HG03342 (cell line): ENCODE measurements at regions not wholly inside any gene's neighbourhood (a gene's known extent, or its start where the extent isn't known, plus 50 kb on each side); places are given as distances from the start of the nearest gene placed in this dataset.
"Not testable (repeated sequence)": the region's sequence is repeated elsewhere in the genome, so short reads cannot be mapped to it uniquely, and the experiment has no call there.

Experiments used
- ATAC-seq: cut with Tn5 transposase; IDR thresholded peaks from one replicate; pipeline ENCODE4 v1.9.1; 2021; ENCODE audit warnings: mild to moderate bottlenecking, moderate library complexity; ENCODE audit not compliant: unreplicated experiment

- no peak for ATAC-seq
These were observed 148.7 kb upstream of the ATP2B2 start for GRCh38 chr3:10653866-10654611.

GRCh38 chr3:10655105-10655504 lies 149.7 kb upstream of the ATP2B2 start:
- ATAC-seq, result no peak

GRCh38 chr3:10657339-10657738 lies 152.0 kb upstream of the ATP2B2 start:
- ATAC-seq, result not testable (repeated sequence)

DNA sequence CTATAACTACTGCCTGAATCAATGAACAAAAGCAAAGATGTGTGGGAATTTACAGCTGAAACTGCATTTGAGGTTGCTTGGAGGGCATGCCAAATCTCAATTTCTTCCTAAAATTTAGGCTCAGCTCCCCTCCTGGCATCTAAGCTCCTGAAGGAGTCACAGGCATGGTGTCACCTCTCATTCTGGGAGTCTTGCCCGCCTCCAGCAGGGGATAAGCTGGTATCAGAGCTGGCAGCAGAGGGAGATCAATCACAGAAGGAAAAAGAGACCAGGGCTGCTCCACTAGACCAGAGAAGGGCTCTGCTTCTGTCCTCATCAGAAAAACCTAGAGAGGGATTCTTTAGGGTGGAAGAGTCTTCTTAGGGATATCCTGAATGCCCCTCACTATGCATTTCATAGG lies 150.4 kb upstream of the SLC6A11 start:
- no peak for ATAC-seq

GRCh38 chr3:10666621-10667020 lies 149.4 kb upstream of the SLC6A11 start:
- ATAC-seq, result no peak

GRCh38 chr3:10667269-10667668 lies 148.8 kb upstream of the SLC6A11 start:
- no peak for ATAC-seq

DNA sequence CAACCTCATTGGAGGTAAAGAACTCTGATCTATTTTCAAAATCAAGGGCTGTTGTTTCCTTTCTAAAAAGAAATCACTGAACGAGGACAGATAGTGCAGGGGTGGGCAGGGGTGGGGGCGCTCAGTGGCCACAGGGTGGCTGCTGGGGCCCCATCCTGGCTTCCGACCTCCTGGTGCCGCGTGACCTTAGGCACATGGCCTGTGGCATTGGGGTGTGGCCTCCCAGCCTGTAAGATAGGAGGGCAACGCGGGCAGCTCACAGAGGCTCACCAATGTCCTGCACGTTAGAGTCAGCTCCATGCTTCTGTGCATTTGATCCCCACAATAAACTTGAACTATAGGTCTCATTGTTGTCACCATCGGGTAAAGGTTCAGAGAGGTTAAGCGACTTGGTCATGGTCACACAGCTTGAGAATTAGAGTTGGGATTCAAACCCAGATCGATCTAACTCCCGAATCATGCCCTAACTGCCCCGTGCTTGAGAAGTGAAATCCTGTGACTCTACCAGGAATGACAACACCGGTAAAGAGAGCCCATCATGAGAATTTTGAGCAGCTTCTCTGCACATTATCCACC lies 148.0 kb upstream of the SLC6A11 start:
- ATAC-seq, result no peak

GRCh38 chr3:10669490-10670048 lies 146.5 kb upstream of the SLC6A11 start:
- no peak for ATAC-seq

GRCh38 chr3:10672422-10672821 lies 143.6 kb upstream of the SLC6A11 start:
- no peak for ATAC-seq

GRCh38 chr3:10674578-10674977 lies 141.4 kb upstream of the SLC6A11 start:
- no peak for ATAC-seq

DNA sequence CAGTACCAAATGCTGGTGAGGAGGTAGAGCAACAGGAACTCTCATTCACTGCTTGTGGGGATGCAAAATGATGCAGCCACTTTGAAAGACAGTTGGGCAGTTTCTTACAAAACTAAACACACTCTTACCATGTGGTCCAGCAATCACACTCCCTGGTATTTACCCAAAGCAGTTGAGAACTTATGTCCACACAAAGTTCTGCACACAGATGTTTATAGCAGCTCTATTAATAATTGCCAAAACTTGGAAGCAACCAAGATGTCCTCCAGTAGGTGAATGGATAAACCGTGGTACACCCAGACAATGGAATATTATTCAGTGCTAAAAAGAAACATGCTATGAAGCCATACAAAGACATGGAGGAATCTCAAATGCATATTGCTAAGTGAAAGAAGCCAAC lies 139.1 kb upstream of the SLC6A11 start:
- ATAC-seq, result no peak

DNA sequence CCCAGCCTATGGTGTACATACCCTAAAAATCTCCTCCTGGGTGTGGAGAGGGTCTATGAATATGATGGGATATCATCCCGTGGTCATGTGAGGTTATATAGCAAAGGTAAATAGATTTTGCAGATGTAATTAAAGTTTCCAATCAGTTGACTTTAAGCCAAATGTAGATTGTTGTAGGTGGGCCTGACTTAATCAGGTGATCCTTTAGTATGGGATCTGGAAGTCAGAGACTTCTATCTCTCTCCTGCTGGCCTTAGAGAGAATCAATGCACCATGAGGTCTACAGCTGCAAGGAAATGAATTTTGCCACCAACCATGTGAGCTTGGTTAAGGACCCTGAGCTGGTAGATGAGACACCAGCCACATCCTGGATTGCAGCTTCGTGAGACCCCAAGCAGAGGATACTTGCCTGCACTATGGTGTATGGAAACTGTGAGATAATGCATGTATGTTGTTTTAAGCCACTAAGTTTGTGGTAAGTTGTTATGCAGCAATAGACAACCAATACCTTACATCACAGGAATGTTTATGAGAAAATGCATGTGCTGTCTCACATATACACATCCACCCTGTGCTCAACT lies 137.1 kb upstream of the SLC6A11 start:
- ATAC-seq, result no peak

DNA sequence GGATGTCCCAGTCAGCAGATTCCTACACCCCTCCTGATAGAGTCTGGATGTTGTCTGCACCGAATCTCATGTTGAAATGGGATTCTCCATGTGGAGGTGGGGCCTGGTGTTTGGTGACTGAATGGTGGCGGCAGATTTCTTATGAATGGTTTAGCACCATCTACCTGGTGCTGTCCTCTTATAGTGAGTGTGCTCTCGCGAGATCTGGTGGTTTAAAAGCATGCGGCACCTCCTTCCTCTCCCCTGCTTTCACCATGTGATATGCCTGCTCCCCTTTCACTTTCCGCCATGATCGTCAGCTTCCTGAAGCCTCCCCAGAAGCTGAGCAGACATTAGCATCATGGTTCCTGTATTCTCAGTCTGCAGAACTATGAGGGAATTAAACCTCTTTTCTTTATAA lies 135.2 kb upstream of the SLC6A11 start:
- ATAC-seq, result no peak

DNA sequence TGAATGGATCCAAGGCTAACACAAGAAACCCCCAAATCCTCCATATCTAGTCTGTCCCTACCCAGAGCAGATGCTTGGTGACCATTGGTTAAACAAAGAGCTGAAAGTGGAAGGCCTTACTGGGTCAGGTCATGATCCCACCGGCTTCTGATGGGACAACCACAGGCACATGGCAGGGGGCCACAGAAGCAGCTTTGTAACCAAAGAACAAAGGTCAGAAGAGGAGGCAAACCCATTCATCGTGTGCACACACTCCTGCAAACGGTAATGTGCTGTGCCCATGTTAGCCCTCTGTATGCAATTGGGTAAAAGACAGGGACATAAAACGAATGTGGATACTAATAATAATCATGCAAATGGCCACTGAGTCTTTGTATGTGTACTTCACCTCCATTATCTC lies 133.3 kb upstream of the SLC6A11 start:
- ATAC-seq, result no peak

GRCh38 chr3:10683106-10683505 lies 132.9 kb upstream of the SLC6A11 start:
- no peak for ATAC-seq

GRCh38 chr3:10688126-10688525 lies 127.9 kb upstream of the SLC6A11 start:
- no peak for ATAC-seq

DNA sequence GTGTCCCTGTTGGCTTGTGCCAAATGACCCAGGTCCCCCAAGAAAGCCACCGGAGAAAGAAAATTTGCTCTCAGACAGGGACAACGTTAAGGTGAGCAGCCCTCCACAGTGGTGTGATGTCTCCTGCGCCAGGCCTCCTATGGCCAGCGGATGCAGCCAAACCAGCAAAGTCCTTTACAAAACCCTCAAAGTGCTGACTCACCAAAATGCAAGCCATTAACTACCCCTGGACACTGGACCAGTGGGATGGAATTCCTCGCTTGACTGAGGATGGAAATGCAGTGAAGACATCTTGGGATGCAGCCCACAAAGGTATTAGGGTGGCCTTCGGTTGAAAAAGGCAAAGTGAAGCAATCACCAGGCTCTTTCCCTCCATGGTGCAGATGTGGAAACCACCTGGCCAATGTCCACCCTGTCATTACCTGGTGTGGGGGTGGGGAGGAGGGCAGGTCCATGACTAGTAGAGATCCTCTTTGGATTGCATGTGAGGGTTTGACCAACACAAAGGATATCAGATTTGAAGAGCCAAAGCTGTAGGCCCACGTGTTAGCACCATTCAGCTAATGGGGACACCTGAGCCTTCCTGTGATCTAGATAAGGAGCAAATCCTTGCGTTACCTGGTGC lies 127.4 kb upstream of the SLC6A11 start:
- ATAC-seq, result no peak

DNA sequence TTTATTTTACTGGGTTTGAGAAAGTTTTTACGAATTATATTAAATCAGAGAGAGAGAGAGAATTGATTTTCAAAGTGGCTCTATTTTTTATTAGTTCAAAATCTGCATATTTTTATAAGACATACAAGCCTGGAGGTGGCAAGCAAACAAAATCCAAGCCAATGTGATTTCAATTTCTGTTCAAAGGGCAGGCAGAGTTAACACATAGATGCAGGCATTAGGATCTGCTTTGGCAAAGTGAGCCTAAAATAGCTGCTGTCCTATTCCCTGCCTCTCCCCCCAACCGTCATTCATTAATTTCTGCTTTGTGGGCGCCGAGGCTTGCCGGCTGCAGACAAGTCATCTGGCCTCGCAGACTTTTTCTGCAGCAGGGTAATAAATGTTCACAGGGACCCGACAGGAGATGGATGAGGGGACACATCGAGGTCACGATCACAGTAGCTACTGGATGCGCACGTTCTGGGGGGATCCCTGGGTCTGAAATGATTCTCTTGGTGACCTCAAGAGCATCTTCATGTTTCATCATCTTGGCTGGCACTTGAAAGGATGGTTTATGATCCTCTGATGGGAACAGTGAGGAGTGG lies 123.9 kb upstream of the SLC6A11 start:
- ATAC-seq, result no peak

GRCh38 chr3:10693457-10693856 lies 122.6 kb upstream of the SLC6A11 start:
- no peak for ATAC-seq

DNA sequence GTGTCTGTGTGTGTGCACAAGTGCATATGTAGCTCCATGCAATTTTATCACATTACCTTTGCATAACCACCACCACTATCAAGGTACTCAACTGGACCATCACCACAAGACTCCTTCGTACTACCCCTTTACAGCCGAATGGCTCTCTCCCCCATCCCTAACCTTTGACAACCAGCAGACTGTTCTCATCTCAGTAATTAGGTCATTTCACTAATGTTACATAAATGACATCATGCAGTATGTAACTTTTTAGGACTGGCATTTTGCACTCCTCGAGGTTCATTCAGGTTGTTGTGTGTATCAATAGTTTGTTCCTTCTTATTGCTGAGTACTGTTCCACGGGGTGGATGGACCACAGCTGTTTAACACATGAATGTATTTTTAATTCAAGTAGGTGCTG lies 121.8 kb upstream of the SLC6A11 start:
- ATAC-seq, result no peak

DNA sequence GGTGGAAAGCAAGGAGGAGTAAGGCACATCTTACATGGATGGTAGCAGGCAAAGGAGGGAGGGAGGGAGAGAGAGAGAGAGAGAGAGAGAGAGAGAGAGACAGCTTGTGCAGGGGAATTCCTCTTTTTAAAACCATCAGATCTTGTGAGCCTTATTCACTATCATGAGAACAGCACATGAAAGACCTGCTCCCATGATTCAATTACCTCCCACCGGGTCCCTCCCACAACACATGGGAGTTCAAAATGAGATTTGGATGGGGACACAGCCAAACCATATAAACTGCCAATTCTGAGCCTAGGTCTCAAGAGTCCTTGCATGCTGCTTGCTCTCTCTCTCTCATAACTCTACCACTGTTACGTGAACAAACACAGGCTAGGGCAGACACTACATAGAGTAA lies 120.8 kb upstream of the SLC6A11 start:
- not testable (repeated sequence) for ATAC-seq
